Activated CD4-positive, alpha-beta memory T cell treated with anti-CD3 and anti-CD28 coated beads for 36 hours (primary cell): ENCODE measurements at regions not wholly inside any gene's neighbourhood (a gene's known extent, or its start where the extent isn't known, plus 50 kb on each side); places are given as distances from the start of the nearest gene placed in this dataset.
A peak's percentile ranks its signal among the peaks of the same experiment; 100 is the strongest.
"Not testable (repeated sequence)": the region's sequence is repeated elsewhere in the genome, so short reads cannot be mapped to it uniquely, and the experiment has no call there.

Experiments used
- CTCF ChIA-PET: fragments of 350-600 bp; sonication (Branson Sonifier 250); formaldehyde crosslinking; loops from one replicate; lab custom pipeline; 2021; ENCODE audit warnings: antibody characterized with exemption, inconsistent platforms; lab: Charles Lee
- POLR2A ChIA-PET: fragments of 350-600 bp; sonication (Branson Sonifier 250); formaldehyde crosslinking; loops from one replicate; lab custom pipeline; 2021; ENCODE audit warnings: antibody characterized with exemption; lab: Charles Lee
- DNase-seq: peaks from one replicate; pipeline ENCODE4 v3.0.0-alpha.2; 2020
- H3K27ac Mint-ChIP-seq: one replicate; pipeline ENCODE4 v1.8.0; 2021; ENCODE audit warnings: mixed read lengths
- H3K27me3 Mint-ChIP-seq: one replicate; pipeline ENCODE4 v1.8.0; 2021; ENCODE audit warnings: mixed read lengths
- H3K36me3 Mint-ChIP-seq: one replicate; pipeline ENCODE4 v1.8.0; 2021; ENCODE audit warnings: mixed read lengths
- H3K4me1 Mint-ChIP-seq: one replicate; pipeline ENCODE4 v1.8.0; 2021; ENCODE audit warnings: low read depth, mixed read lengths
- H3K4me3 Mint-ChIP-seq: one replicate; pipeline ENCODE4 v1.8.0; 2021; ENCODE audit warnings: mild to moderate bottlenecking, mixed read lengths
- H3K9me3 Mint-ChIP-seq: one replicate; pipeline ENCODE4 v1.8.0; 2021; ENCODE audit warnings: mixed read lengths
- intact Hi-C: fragments of 100-400 bp; cut with micrococcal nuclease; formaldehyde crosslinking; loops from one replicate; pipeline ENCODE4 v1.15.1; 2023

- ChIA-PET CTCF (no interaction called here), POLR2A (no interaction called here)
- H3K36me3 Mint-ChIP-seq: no peaks in the 10 kb centered on the region
- no peak overlapping the region for H3K4me3 Mint-ChIP-seq
- no peak overlapping the region for H3K27ac Mint-ChIP-seq
- H3K27me3 Mint-ChIP-seq: no peaks in the 10 kb centered on the region
- no peak for DNase-seq
- H3K4me1 Mint-ChIP-seq: peaks cover 48% of the 10 kb centered on the region
- no peaks in the 10 kb centered on the region for H3K9me3 Mint-ChIP-seq
- intact Hi-C loops: no loop called here
Observed at GRCh38 chr2:43146083-43146482, 80.3 kb downstream of the ZFP36L2 start.

DNA sequence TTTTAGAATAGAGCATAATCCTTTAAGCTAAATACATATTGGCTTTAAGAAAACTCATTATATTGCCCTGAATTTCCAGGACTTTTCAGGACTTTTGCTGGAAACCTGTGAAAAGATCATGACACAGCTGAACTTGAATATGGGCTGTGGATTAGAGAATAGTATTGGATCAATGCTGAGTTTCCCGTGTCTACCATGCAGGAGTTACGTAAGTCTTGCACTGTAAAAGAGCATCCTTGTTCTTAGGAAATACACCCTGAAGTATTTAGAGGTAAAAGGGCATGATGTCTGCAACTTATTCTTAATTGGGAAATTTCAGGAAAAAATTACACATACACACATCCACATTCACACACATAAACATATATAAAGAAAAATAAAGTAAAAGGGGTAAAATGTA lies 82.1 kb downstream of the ZFP36L2 start:
- ChIA-PET CTCF (interaction anchor here (1.9 kb wide), 1 partner anchor 12 kb away, joined by 7 read pairs; no protein-coding TSS in a partner anchor), POLR2A (no interaction called here)
- no peaks in the 10 kb centered on the region for H3K9me3 Mint-ChIP-seq
- no peaks in the 10 kb centered on the region for H3K27me3 Mint-ChIP-seq
- H3K4me1 Mint-ChIP-seq: peaks cover 51% of the 10 kb centered on the region
- no peaks in the 10 kb centered on the region for H3K36me3 Mint-ChIP-seq
- intact Hi-C loops: no loop called here
- DNase-seq: no peak
- H3K4me3 Mint-ChIP-seq: no peak overlapping the region
- no peak overlapping the region for H3K27ac Mint-ChIP-seq

GRCh38 chr2:43143756-43144155 lies 82.7 kb downstream of the ZFP36L2 start:
- CTCF ChIA-PET: interaction anchor here (0.9 to 1.9 kb wide), 2 partner anchors 12 to 85 kb away, joined by 4 to 7 read pairs; no protein-coding TSS in a partner anchor
- H3K9me3 Mint-ChIP-seq: no peaks in the 10 kb centered on the region
- no peak overlapping the region for H3K4me3 Mint-ChIP-seq
- H3K4me1 Mint-ChIP-seq: peaks cover 48% of the 10 kb centered on the region
- DNase-seq: no peak
- no peaks in the 10 kb centered on the region for H3K36me3 Mint-ChIP-seq
- POLR2A ChIA-PET: interaction anchor here (1.1 kb wide), 1 partner anchor 76 kb away, joined by 3 read pairs; no protein-coding TSS in a partner anchor
- H3K27ac Mint-ChIP-seq: no peak overlapping the region
- intact Hi-C loops: no loop called here
- no peaks in the 10 kb centered on the region for H3K27me3 Mint-ChIP-seq

GRCh38 chr2:43142921-43143438 lies 83.4 kb downstream of the ZFP36L2 start:
- Mint-ChIP-seq H3K9me3 (no peaks in the 10 kb centered on the region), H3K4me3 (peak overlapping the region; percentile 61), H3K27ac (peak overlapping the region; percentile 74), H3K36me3 (no peaks in the 10 kb centered on the region), H3K4me1 (peaks cover 48% of the 10 kb centered on the region), H3K27me3 (no peaks in the 10 kb centered on the region)
- intact Hi-C loops: no loop called here
- CTCF ChIA-PET: interaction anchor here (0.9 to 1.9 kb wide), 3 partner anchors 11 to 86 kb away, joined by 3 to 7 read pairs (median 4); no protein-coding TSS in a partner anchor
- DNase-seq: peak; percentile 75
- POLR2A ChIA-PET: interaction anchor here (1.1 kb wide), 1 partner anchor 77 kb away, joined by 3 read pairs; no protein-coding TSS in a partner anchor

DNA sequence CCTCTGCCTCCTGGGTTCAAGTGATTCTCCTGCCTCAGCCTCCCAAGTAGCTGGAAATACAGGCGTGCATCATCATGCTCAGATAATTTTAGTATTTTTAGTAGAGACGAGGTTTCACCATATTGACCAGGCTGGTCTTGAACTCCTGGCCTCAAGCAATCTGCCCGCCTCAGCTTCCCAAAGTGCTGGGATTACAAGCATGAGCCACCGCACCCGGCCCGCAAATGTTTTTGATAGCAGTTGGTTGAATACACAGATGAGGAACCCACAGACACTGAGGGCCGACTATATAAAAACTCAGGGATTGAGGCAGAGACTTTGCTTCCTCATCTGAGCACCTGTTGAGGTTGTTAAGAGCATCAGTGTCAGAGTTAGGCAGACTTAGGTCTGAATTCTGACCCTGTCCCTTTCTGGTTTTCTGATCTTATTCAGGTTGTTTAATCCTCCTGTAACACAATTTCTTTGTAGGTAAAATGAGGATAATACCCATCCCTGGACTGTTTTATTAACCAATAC lies 84.7 kb downstream of the ZFP36L2 start:
- H3K4me3 Mint-ChIP-seq, intact Hi-C loops, H3K36me3 Mint-ChIP-seq, H3K9me3 Mint-ChIP-seq, H3K27me3 Mint-ChIP-seq, DNase-seq, POLR2A ChIA-PET: not testable (repeated sequence)
- Mint-ChIP-seq H3K4me1 (peaks cover 53% of the 10 kb centered on the region), H3K27ac (peak overlapping the region; percentile 38)
- CTCF ChIA-PET: interaction anchor here (3.4 to 17.8 kb wide), 2 partner anchors 79 to 87 kb away, joined by 31 to 254 read pairs; no protein-coding TSS in a partner anchor

GRCh38 chr2:43139996-43140621 lies 86.3 kb downstream of the ZFP36L2 start:
- intact Hi-C loops: no loop called here

DNA sequence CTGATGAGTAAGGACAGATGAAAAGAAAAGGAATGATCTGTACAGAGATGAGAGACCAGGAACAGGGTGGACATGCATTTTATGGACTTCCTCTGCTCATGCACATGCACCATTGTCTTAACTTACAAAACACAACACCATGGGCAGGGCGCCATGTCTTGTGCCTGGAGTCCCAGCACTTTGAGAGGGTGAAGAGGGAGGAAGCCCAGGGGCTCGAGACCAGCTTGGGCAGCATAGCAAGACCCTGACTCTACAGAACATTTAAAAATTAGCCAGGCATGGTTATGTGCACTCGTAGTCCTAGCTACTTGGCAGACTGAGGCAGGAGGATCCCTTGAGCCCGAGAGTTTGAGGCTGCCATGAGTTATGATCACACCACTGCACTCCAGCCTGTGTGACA lies 86.9 kb downstream of the ZFP36L2 start:
- peak overlapping the region; percentile 13 for H3K4me3 Mint-ChIP-seq
- peaks cover 65% of the 10 kb centered on the region for H3K4me1 Mint-ChIP-seq
- intact Hi-C loops: no loop called here

More at GRCh38 chr2:43139996-43140621, 86.3 kb downstream of the ZFP36L2 start:
- no peaks in the 10 kb centered on the region for H3K36me3 Mint-ChIP-seq
- peak; percentile 9 for DNase-seq
- H3K9me3 Mint-ChIP-seq: no peaks in the 10 kb centered on the region
- ChIA-PET POLR2A (interaction anchor here (0.8 to 2.5 kb wide), 10 partner anchors 9 to 87 kb away, joined by 3 to 19 read pairs (median 4); partner anchors contain the start of gene ZFP36L2), CTCF (interaction anchor here (1.7 to 17.8 kb wide), 7 partner anchors 9 to 88 kb away, joined by 6 to 254 read pairs (median 13); no protein-coding TSS in a partner anchor)
- peak overlapping the region; percentile 31 for H3K4me3 Mint-ChIP-seq
- peaks cover 61% of the 10 kb centered on the region for H3K4me1 Mint-ChIP-seq
- peak overlapping the region; percentile 85 for H3K27ac Mint-ChIP-seq
- no peaks in the 10 kb centered on the region for H3K27me3 Mint-ChIP-seq

DNA sequence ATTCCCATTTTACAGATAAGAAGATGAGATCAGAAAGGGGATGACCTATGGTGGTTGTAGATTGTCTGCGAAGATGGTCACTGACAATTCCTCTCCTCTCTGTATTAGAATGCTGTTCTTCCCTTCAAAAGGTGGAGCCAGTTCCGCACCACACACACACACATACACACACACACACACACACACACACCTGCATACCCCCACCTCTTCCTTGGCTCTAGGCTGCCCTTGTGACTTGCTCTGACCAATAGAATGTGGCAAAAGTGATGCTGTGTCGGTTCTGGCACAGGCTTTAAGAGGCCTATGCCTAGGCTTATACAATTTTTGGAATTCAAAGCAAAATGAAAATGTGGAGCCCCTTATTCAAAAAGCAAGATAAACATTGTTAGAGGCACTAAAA lies 88.0 kb downstream of the ZFP36L2 start:
- H3K27ac Mint-ChIP-seq: peak overlapping the region; percentile 80

More for the DNA sequence above, 86.9 kb downstream of the ZFP36L2 start:
- H3K27me3 Mint-ChIP-seq: no peaks in the 10 kb centered on the region
- no peaks in the 10 kb centered on the region for H3K36me3 Mint-ChIP-seq
- POLR2A ChIA-PET: interaction anchor here (0.8 to 2.5 kb wide), 11 partner anchors 10 to 88 kb away, joined by 3 to 19 read pairs (median 4); partner anchors contain the start of gene ZFP36L2
- peak overlapping the region; percentile 85 for H3K27ac Mint-ChIP-seq
- CTCF ChIA-PET: interaction anchor here (0.7 to 17.8 kb wide), 8 partner anchors 8 to 89 kb away, joined by 4 to 254 read pairs (median 10); no protein-coding TSS in a partner anchor
- no peak for DNase-seq
- no peaks in the 10 kb centered on the region for H3K9me3 Mint-ChIP-seq

DNA sequence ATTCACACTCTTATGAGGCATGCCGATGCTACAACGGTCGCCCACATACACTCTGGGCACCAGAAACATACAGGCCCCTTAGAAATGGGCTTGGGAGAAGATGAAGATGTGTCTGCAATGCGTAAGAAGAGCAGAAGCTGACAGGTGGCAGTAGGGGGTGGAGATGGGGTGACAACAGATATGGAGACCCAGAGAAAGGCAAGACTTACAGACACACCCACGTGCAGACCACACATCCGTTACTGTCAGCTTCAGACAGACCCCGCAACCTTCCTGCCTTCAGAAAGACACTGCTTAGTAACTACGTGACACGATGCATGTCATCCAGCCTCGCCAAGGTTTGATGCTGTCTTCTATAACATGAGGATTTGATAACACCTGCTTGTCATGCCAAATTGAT lies 89.5 kb downstream of the ZFP36L2 start:
- ChIA-PET CTCF (interaction anchor here (0.7 to 17.8 kb wide), 5 partner anchors 9 to 93 kb away, joined by 3 to 419 read pairs (median 12); partner anchors contain the start of gene ZFP36L2), POLR2A (interaction anchor here (13.4 kb wide), 1 partner anchor 87 kb away, joined by 283 read pairs; the partner anchor contains the start of gene ZFP36L2)
- Mint-ChIP-seq H3K36me3 (no peaks in the 10 kb centered on the region), H3K9me3 (no peaks in the 10 kb centered on the region), H3K4me3 (peak overlapping the region; percentile 3), H3K27me3 (no peaks in the 10 kb centered on the region), H3K4me1 (peaks cover 83% of the 10 kb centered on the region), H3K27ac (peak overlapping the region; percentile 80)
- intact Hi-C loops: loop anchor here (1.0 kb wide), 2 partner anchors 12 to 22 kb away; no protein-coding TSS in a partner anchor
- peak; percentile 88 for DNase-seq

More for the DNA sequence above, 88.0 kb downstream of the ZFP36L2 start:
- intact Hi-C loops: no loop called here
- H3K9me3 Mint-ChIP-seq: no peaks in the 10 kb centered on the region
- no peaks in the 10 kb centered on the region for H3K36me3 Mint-ChIP-seq
- POLR2A ChIA-PET: interaction anchor here (1.7 to 2.5 kb wide), 2 partner anchors 11 to 89 kb away, joined by 6 to 19 read pairs; partner anchors contain the start of gene ZFP36L2
- CTCF ChIA-PET: interaction anchor here (2.1 to 17.8 kb wide), 4 partner anchors 11 to 90 kb away, joined by 8 to 254 read pairs (median 20); no protein-coding TSS in a partner anchor
- H3K4me1 Mint-ChIP-seq: peaks cover 76% of the 10 kb centered on the region
- no peaks in the 10 kb centered on the region for H3K27me3 Mint-ChIP-seq
- H3K4me3 Mint-ChIP-seq: no peak overlapping the region
- DNase-seq: no peak

DNA sequence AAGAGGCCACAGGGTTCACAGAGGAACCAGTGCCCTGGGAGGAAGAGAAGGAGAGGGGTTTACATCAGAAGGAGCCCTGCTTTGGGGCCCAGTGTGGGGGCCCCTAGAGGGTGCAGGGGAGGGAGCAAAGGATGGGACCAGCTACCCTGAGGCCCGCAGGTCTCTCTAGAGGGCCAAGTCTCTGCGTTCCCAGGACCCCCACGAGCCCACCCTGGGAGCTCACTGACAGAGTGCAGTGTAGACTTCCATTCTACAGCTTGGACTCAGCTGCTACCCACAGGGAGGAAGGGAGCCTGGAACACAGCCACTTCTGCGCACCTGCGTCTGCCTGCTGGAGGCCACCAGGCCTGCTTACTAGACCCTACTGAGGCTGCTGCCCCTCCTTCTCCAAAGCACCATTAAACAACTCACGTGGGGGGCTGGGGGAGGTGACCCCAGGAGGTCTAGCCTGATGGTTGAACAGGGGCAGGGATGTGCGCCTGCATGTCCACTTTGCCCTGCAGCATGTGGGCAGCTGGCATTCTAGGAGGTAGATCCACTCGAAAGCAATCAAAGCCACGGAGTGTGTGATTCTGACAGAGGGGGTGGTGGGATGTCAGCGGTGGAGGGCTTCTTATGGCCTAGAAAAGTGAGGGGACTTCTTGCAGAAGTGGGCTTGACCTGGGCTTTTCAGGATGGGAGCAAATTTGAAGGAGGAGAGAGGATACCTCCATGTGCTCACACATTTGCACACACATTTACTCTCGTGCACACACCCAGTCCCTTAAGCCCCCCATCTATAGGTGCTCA lies 90.2 kb downstream of the ZFP36L2 start:
- Mint-ChIP-seq H3K36me3 (no peaks in the 10 kb centered on the region), H3K9me3 (no peaks in the 10 kb centered on the region), H3K4me3 (peak overlapping the region; percentile 3), H3K27ac (peak overlapping the region; percentile 80), H3K27me3 (no peaks in the 10 kb centered on the region), H3K4me1 (peaks cover 89% of the 10 kb centered on the region)
- DNase-seq: peak; percentile 33
- ChIA-PET POLR2A (interaction anchor here (13.4 kb wide), 1 partner anchor 87 kb away, joined by 283 read pairs; the partner anchor contains the start of gene ZFP36L2), CTCF (interaction anchor here (1.1 to 17.8 kb wide), 5 partner anchors 9 to 94 kb away, joined by 4 to 419 read pairs (median 17); partner anchors contain the start of gene ZFP36L2)
- intact Hi-C loops: no loop called here

DNA sequence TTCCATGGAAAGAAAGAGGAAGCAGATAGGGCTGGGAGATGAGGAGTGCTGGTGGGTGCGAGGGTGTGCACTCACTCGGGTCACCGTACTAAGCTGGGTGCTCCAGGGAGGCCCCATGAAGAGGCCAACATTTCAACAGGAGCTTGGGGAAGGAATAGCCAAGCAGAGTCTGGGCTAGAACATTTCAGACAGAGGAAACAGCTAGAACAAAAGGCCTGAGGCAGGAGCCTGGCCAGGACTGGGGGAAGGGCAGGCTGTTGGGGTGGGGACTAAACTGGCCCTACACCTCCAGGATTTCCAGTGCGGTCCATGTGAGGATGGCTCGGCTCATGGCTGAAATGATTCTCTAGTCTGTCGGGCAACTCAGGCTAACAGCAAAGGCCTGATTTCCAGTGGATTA lies 90.8 kb downstream of the ZFP36L2 start:
- DNase-seq: peak; percentile 19
- ChIA-PET POLR2A (interaction anchor here (13.4 kb wide), 1 partner anchor 88 kb away, joined by 283 read pairs; the partner anchor contains the start of gene ZFP36L2), CTCF (interaction anchor here (3.1 to 17.8 kb wide), 4 partner anchors 8 to 94 kb away, joined by 12 to 419 read pairs (median 136); partner anchors contain the start of gene ZFP36L2)
- intact Hi-C loops: no loop called here
- Mint-ChIP-seq H3K27ac (peak overlapping the region; percentile 80), H3K27me3 (no peaks in the 10 kb centered on the region), H3K9me3 (no peaks in the 10 kb centered on the region), H3K4me1 (peaks cover 95% of the 10 kb centered on the region), H3K36me3 (no peaks in the 10 kb centered on the region), H3K4me3 (no peak overlapping the region)
